ENCODE measurements at regions not wholly inside any gene's neighbourhood (a gene's known extent, or its start where the extent isn't known, plus 50 kb on each side); places are given as distances from the start of the nearest gene placed in this dataset.
A peak's percentile ranks its signal among the peaks of the same experiment; 100 is the strongest.
"Not testable (repeated sequence)": the region's sequence is repeated elsewhere in the genome, so short reads cannot be mapped to it uniquely, and the experiment has no call there.

DNA sequence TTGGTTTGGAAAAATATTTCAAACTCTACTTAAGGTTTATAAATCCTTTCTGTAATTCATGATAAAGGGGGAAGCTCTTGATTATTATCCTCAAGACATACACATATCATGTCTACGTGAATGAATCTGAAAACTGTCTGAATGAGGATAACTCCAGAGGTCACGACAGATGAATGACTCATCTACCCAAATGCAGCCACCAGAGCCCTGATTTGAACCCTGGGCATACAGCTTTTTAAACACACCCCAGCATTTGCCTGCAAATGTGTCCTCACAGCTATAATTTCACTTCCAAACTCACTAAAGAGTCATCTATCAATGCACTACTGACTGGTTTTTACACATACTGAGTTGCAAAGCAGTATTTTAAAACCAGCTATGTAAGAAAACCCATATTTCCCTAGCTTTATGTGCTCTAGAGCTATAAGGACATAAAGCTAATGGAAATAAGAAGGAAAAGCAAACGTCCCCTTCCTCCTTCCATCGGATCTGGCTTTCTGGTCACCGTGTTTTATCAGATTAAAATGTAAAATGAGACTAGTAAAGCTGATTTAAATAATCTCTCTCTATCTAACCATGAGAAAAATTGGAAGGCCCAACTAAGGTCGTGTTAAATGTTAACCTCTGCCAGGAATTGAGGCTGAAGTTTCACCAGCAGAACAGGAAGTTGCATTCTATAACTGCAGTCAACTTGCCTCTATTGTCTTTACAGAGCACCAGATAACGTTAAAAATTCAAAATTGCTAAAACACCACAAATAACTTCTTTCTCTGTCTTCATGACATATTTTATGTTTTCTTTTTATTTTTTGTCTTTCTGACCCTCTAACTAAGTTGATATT is 63.1 kb upstream of the SPP1 start:
- Mint-ChIP-seq H3K4me3 (ENCODE audit: low read depth) (no peak overlapping the region), H3K27ac (peak overlapping the region; percentile 50), H3K4me1 (ENCODE audit: low read depth) (peaks cover 33% of the 10 kb centered on the region)

DNA sequence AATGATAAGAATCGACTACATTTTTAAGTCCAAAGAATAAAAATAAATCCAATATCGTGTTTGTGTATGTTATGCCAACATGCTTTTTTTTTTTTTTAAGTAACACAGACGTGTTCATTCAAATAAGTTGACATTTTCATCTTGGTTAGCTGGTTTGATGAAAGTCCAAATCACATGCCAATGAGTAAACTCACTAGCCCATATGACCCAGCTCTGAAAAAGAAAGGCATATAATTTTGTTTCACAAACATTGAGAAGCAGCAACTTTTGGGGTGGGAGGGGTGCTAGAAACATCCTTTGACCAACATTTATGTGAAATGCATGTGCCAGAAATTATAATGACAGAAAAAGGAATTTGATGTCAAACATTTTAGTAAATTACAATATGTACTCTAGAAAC is 61.6 kb upstream of the SPP1 start:
- H3K27me3 Mint-ChIP-seq: peaks cover 3% of the 10 kb centered on the region
- no peak for TF ChIP-seq CTCF (IDR thresholded peaks at IDR 0.05; ENCODE audit: unreplicated experiment)
- H3K36me3 Mint-ChIP-seq (ENCODE audit: insufficient read depth): no peaks in the 10 kb centered on the region
- no peak overlapping the region for H3K4me3 Mint-ChIP-seq (ENCODE audit: low read depth)
- DNase-seq (ENCODE audit: low spot score, unreplicated experiment): no peak
- peaks cover 33% of the 10 kb centered on the region for H3K4me1 Mint-ChIP-seq (ENCODE audit: low read depth)
- H3K9me3 Mint-ChIP-seq (ENCODE audit: low read depth): peaks cover 4% of the 10 kb centered on the region
- H3K27ac Mint-ChIP-seq: no peak overlapping the region

More for the DNA sequence above, 63.1 kb upstream of the SPP1 start:
- peaks cover 4% of the 10 kb centered on the region for H3K9me3 Mint-ChIP-seq (ENCODE audit: low read depth)
- no peaks in the 10 kb centered on the region for H3K36me3 Mint-ChIP-seq (ENCODE audit: insufficient read depth)
- no peak for DNase-seq (ENCODE audit: low spot score, unreplicated experiment)
- TF ChIP-seq CTCF (IDR thresholded peaks at IDR 0.05; ENCODE audit: unreplicated experiment): no peak
- H3K27me3 Mint-ChIP-seq: no peaks in the 10 kb centered on the region

GRCh38 chr4:87915621-87916020 is 59.9 kb upstream of the SPP1 start:
- peaks cover 25% of the 10 kb centered on the region for H3K4me1 Mint-ChIP-seq (ENCODE audit: low read depth)
- peaks cover 10% of the 10 kb centered on the region for H3K27me3 Mint-ChIP-seq
- no peak for TF ChIP-seq CTCF (IDR thresholded peaks at IDR 0.05; ENCODE audit: unreplicated experiment)
- no peak for DNase-seq (ENCODE audit: low spot score, unreplicated experiment)
- no peak overlapping the region for H3K4me3 Mint-ChIP-seq (ENCODE audit: low read depth)
- no peaks in the 10 kb centered on the region for H3K9me3 Mint-ChIP-seq (ENCODE audit: low read depth)
- H3K36me3 Mint-ChIP-seq (ENCODE audit: insufficient read depth): no peaks in the 10 kb centered on the region
- H3K27ac Mint-ChIP-seq: no peak overlapping the region

DNA sequence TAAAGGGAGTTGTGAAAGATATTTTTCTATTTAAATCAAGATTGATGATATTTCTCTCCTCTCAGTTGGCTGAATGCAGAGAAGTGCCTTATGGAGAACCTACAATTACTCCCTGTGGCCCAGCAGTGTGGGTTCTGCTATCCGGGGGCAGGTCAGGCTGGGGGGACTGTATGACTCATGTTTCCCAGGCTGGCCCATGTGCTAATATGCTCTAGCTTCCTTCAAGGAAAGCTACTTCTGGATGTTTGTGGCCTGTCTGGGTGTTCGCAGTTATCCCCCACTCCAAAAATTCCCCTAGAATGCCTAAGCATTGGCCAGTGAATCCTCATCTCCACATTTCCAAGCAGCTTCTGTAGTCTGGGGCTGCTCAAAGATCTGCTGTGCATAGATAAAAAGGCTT is 58.9 kb upstream of the SPP1 start:
- no peak overlapping the region for H3K27ac Mint-ChIP-seq
- no peak for DNase-seq (ENCODE audit: low spot score, unreplicated experiment)
- H3K9me3 Mint-ChIP-seq (ENCODE audit: low read depth): peaks cover 2% of the 10 kb centered on the region
- peaks cover 20% of the 10 kb centered on the region for H3K27me3 Mint-ChIP-seq
- H3K36me3 Mint-ChIP-seq (ENCODE audit: insufficient read depth): no peaks in the 10 kb centered on the region
- H3K4me1 Mint-ChIP-seq (ENCODE audit: low read depth): peaks cover 15% of the 10 kb centered on the region
- H3K4me3 Mint-ChIP-seq (ENCODE audit: low read depth): no peak overlapping the region
- TF ChIP-seq CTCF (IDR thresholded peaks at IDR 0.05; ENCODE audit: unreplicated experiment): no peak

DNA sequence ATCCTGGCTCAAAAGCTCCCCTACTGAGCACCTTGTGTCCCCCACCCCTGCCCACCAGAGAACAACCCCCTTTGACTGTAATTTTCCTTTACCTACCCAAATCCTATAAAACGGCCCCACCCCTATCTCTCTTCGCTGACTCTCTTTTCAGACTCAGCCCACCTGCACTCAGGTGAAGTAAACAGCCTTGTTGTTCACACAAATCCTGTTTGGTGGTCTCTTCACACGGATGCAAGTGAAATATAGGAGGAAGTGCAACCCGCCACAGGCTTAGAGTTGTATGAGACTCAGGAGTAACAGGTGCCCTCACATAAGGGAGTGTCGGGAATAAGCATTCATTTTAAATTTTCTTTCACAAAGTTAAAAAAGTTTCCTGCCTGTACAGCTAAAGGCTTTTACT is 57.6 kb upstream of the SPP1 start:
- H3K27me3 Mint-ChIP-seq: peaks cover 33% of the 10 kb centered on the region
- not testable (repeated sequence) for H3K9me3 Mint-ChIP-seq (ENCODE audit: low read depth); DNase-seq (ENCODE audit: low spot score, unreplicated experiment); H3K36me3 Mint-ChIP-seq (ENCODE audit: insufficient read depth); H3K27ac Mint-ChIP-seq; H3K4me1 Mint-ChIP-seq (ENCODE audit: low read depth); H3K4me3 Mint-ChIP-seq (ENCODE audit: low read depth)

All from progenitor cell of endocrine pancreas (in vitro differentiated cells).